ENCODE measurements at regions not wholly inside any gene's neighbourhood (a gene's known extent, or its start where the extent isn't known, plus 50 kb on each side); places are given as distances from the start of the nearest gene placed in this dataset.

- DNase-seq (ENCODE audit: low read depth in 2 of 2), result no peak
Observed at GRCh38 chr11:10641912-10642697, 51.5 kb downstream of the IRAG1 start.

GRCh38 chr11:10641177-10641911 is 52.2 kb downstream of the IRAG1 start:
- DNase-seq (ENCODE audit: low read depth in 2 of 2), result no peak

- no peak for DNase-seq (ENCODE audit: low read depth in 2 of 2)
Observed at GRCh38 chr11:10640308-10640707, 53.2 kb downstream of the IRAG1 start.

GRCh38 chr11:10639350-10639749 is 54.2 kb downstream of the IRAG1 start:
- no peak for DNase-seq (ENCODE audit: low read depth in 2 of 2)

- DNase-seq (ENCODE audit: low read depth in 2 of 2), result peak in 1 of 2 donors; percentile 59
Observed at GRCh38 chr11:10638316-10638925, 55.1 kb downstream of the IRAG1 start.

- no peak for DNase-seq (ENCODE audit: low read depth in 2 of 2)
Observed at GRCh38 chr11:10637731-10638151, 55.8 kb downstream of the IRAG1 start.

- DNase-seq (ENCODE audit: low read depth in 2 of 2), result no peak
Observed at GRCh38 chr11:10634407-10634806, 59.1 kb downstream of the IRAG1 start.

GRCh38 chr11:10633261-10633660 is 60.3 kb downstream of the IRAG1 start:
- no peak for DNase-seq (ENCODE audit: low read depth in 2 of 2)

GRCh38 chr11:10632483-10632882 is 61.1 kb downstream of the IRAG1 start:
- DNase-seq (ENCODE audit: low read depth in 2 of 2), result no peak

GRCh38 chr11:10631761-10632160 is 61.8 kb downstream of the IRAG1 start:
- no peak for DNase-seq (ENCODE audit: low read depth in 2 of 2)

- DNase-seq (ENCODE audit: low read depth in 2 of 2), result no peak
Observed at GRCh38 chr11:10629411-10630002, 61.0 kb upstream of the LYVE1 start.

- no peak for DNase-seq (ENCODE audit: low read depth in 2 of 2)
Observed at GRCh38 chr11:10628508-10629236, 60.2 kb upstream of the LYVE1 start.

GRCh38 chr11:10627816-10628215 is 59.4 kb upstream of the LYVE1 start:
- no peak for DNase-seq (ENCODE audit: low read depth in 2 of 2)

- no peak for DNase-seq (ENCODE audit: low read depth in 2 of 2)
Observed at GRCh38 chr11:10627291-10627690, 58.8 kb upstream of the LYVE1 start.

GRCh38 chr11:10625982-10626311 is 57.5 kb upstream of the LYVE1 start:
- DNase-seq (ENCODE audit: low read depth in 2 of 2), result no peak

- DNase-seq (ENCODE audit: low read depth in 2 of 2), result no peak
Observed at GRCh38 chr11:10625281-10625981, 57.0 kb upstream of the LYVE1 start.

- peak in 1 of 2 donors; percentile 29 for DNase-seq (ENCODE audit: low read depth in 2 of 2)
Observed at GRCh38 chr11:10623797-10624761, 55.6 kb upstream of the LYVE1 start.

GRCh38 chr11:10622957-10623791 is 54.7 kb upstream of the LYVE1 start:
- peak in 1 of 2 donors; percentile 66 for DNase-seq (ENCODE audit: low read depth in 2 of 2)

GRCh38 chr11:10622108-10622507 is 53.6 kb upstream of the LYVE1 start:
- no peak for DNase-seq (ENCODE audit: low read depth in 2 of 2)

Measured in lung microvascular endothelial cell (primary cell).